ENCODE measurements at regions not wholly inside any gene's neighbourhood (a gene's known extent, or its start where the extent isn't known, plus 50 kb on each side); places are given as distances from the start of the nearest gene placed in this dataset.

DNA sequence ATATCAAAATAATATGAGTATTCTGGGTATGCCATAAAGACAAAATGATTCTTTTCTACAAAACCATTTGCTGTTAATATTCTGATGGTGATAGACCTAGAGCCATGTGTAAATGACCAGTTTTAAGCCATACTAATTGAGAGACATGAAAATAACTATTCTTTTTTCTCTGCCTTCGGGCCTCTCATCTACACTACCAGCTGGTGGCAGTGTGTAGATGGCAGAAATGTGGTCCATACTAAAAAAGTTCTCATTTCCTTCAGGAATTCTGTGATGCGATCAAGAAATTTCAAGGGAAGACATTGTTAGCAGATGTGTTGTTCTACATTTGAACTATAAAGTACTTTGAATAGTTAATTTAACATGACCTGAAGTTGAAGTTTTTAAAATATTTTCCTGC, 485.2 kb downstream of the TRIB2 start:
- TF ChIP-seq, protein P1, sequence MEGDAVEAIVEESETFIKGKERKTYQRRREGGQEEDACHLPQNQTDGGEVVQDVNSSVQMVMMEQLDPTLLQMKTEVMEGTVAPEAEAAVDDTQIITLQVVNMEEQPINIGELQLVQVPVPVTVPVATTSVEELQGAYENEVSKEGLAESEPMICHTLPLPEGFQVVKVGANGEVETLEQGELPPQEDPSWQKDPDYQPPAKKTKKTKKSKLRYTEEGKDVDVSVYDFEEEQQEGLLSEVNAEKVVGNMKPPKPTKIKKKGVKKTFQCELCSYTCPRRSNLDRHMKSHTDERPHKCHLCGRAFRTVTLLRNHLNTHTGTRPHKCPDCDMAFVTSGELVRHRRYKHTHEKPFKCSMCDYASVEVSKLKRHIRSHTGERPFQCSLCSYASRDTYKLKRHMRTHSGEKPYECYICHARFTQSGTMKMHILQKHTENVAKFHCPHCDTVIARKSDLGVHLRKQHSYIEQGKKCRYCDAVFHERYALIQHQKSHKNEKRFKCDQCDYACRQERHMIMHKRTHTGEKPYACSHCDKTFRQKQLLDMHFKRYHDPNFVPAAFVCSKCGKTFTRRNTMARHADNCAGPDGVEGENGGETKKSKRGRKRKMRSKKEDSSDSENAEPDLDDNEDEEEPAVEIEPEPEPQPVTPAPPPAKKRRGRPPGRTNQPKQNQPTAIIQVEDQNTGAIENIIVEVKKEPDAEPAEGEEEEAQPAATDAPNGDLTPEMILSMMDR (IDR thresholded peaks at IDR 0.05; ENCODE audit: unreplicated experiment) = peak; percentile 40

DNA sequence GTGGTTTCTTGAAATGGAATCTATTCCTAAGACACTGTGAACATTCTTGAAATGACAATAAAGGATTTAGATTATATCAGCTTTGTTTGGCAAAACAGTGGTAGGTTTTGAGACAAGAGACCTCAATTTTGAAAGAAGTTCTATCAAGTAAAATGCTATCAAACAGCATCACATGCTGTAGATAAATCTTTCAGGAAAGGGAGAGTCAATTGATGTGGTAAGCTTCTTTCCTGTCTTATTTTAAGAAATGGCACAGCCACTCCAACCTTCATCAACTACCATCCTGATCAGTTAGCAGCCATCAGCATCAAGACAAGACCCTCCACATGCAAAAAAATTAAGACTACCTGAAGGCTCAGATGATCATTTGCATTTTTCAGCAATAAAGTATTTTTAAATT, 495.4 kb downstream of the TRIB2 start:
- H3K27me3 Mint-ChIP-seq = no peaks in the 10 kb centered on the region
- TF ChIP-seq, protein P1 (IDR thresholded peaks at IDR 0.05; ENCODE audit: unreplicated experiment) = no peak
- peaks cover 20% of the 10 kb centered on the region for H3K9me3 Mint-ChIP-seq (ENCODE audit: low read depth)
- H3K4me3 Mint-ChIP-seq (ENCODE audit: low read depth) = no peak overlapping the region
- no peak overlapping the region for H3K27ac Mint-ChIP-seq
- no peaks in the 10 kb centered on the region for H3K4me1 Mint-ChIP-seq (ENCODE audit: low read depth)
- DNase-seq (ENCODE audit: low spot score, unreplicated experiment) = no peak
- no peaks in the 10 kb centered on the region for H3K36me3 Mint-ChIP-seq (ENCODE audit: insufficient read depth)

More for the DNA sequence above, 485.2 kb downstream of the TRIB2 start:
- no peaks in the 10 kb centered on the region for H3K27me3 Mint-ChIP-seq
- H3K4me1 Mint-ChIP-seq (ENCODE audit: low read depth) = peaks cover 2% of the 10 kb centered on the region
- no peak overlapping the region for H3K27ac Mint-ChIP-seq
- H3K4me3 Mint-ChIP-seq (ENCODE audit: low read depth) = no peak overlapping the region
- no peaks in the 10 kb centered on the region for H3K36me3 Mint-ChIP-seq (ENCODE audit: insufficient read depth)
- no peak for DNase-seq (ENCODE audit: low spot score, unreplicated experiment)
- H3K9me3 Mint-ChIP-seq (ENCODE audit: low read depth) = peaks cover 4% of the 10 kb centered on the region

DNA sequence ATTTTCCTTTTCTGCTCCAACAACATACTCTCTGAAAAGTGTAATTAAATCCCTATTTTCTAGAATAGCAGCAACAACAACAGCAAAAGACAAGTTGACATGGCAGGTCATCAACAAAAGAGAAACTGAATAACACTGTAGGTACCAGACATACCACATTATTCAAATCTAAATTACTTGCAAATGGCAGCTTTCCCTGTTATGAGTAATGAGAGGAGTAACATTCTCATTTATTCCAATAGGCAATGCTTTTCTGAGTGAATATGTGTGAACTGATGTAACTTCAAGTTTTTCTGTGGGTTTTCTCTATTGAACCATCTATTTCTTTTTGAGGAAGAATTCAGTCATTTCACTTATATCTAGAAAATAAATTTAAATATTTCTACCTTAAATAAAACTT, 501.5 kb downstream of the TRIB2 start:
- Mint-ChIP-seq H3K4me3 (ENCODE audit: low read depth) (no peak overlapping the region), H3K4me1 (ENCODE audit: low read depth) (no peaks in the 10 kb centered on the region), H3K36me3 (ENCODE audit: insufficient read depth) (no peaks in the 10 kb centered on the region), H3K27ac (no peak overlapping the region), H3K27me3 (no peaks in the 10 kb centered on the region), H3K9me3 (ENCODE audit: low read depth) (peaks cover 14% of the 10 kb centered on the region)
- TF ChIP-seq, protein P1 (IDR thresholded peaks at IDR 0.05; ENCODE audit: unreplicated experiment) = no peak
- no peak for DNase-seq (ENCODE audit: low spot score, unreplicated experiment)

DNA sequence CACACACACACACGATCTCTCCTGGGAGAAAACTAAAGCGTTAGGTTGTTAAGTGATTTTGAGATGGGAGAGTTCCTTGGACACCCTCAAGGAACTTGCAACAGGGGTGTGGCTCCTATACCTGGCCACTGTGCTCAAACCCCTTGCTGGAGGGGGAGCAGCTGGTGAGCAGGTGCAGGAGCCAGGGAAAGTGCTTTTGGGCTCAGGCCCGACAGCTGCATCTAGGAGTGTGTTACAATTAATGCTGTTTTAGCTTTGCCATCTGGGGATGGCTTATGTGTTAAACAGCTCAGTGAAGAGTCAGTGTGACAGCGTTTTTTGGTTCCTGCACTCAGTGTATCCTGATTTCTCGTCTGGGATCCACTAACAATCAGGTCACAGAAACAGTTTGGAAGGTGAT, 510.8 kb downstream of the TRIB2 start:
- H3K27me3 Mint-ChIP-seq = peaks cover 8% of the 10 kb centered on the region
- no peak for DNase-seq (ENCODE audit: low spot score, unreplicated experiment)
- TF ChIP-seq, protein P1 (IDR thresholded peaks at IDR 0.05; ENCODE audit: unreplicated experiment) = no peak
- no peaks in the 10 kb centered on the region for H3K36me3 Mint-ChIP-seq (ENCODE audit: insufficient read depth)
- H3K9me3 Mint-ChIP-seq (ENCODE audit: low read depth) = no peaks in the 10 kb centered on the region
- no peak overlapping the region for H3K27ac Mint-ChIP-seq
- H3K4me1 Mint-ChIP-seq (ENCODE audit: low read depth) = peaks cover 9% of the 10 kb centered on the region
- no peak overlapping the region for H3K4me3 Mint-ChIP-seq (ENCODE audit: low read depth)

DNA sequence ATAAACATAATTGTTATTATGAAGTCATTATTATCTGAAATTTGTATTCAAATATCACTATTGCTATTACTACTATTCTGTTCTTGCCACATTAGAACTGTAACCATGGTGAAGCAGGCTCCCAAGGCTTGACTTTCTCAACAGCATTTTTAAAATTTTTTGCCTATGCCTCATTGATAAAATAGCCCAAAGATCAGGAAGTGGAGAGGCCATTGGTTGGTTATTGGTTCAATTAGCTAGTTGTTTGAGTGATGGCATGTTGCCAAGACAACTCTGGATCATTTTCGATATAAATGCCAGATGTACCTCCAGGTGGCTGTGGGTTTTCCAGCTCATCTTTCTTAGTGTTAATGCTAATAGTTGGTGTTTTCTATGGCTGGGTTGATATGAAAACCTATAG, 513.5 kb downstream of the TRIB2 start:
- H3K27me3 Mint-ChIP-seq = peaks cover 8% of the 10 kb centered on the region
- H3K9me3 Mint-ChIP-seq (ENCODE audit: low read depth) = no peaks in the 10 kb centered on the region
- no peaks in the 10 kb centered on the region for H3K4me1 Mint-ChIP-seq (ENCODE audit: low read depth)
- TF ChIP-seq, protein P1 (IDR thresholded peaks at IDR 0.05; ENCODE audit: unreplicated experiment) = no peak
- no peak for DNase-seq (ENCODE audit: low spot score, unreplicated experiment)
- no peak overlapping the region for H3K4me3 Mint-ChIP-seq (ENCODE audit: low read depth)
- no peak overlapping the region for H3K27ac Mint-ChIP-seq
- H3K36me3 Mint-ChIP-seq (ENCODE audit: insufficient read depth) = no peaks in the 10 kb centered on the region
